GDM1 (cell line): ENCODE measurements at regions not wholly inside any gene's neighbourhood (a gene's known extent, or its start where the extent isn't known, plus 50 kb on each side); places are given as distances from the start of the nearest gene placed in this dataset.

Source experiments
- DNase-seq: peaks from one replicate; lab custom pipeline; 2025; lab: John Stamatoyannopoulos, UW

- DNase-seq, result no peak
These were observed 61.0 kb upstream of the SLCO4A1 start for GRCh38 chr20:62581308-62581707.

DNA sequence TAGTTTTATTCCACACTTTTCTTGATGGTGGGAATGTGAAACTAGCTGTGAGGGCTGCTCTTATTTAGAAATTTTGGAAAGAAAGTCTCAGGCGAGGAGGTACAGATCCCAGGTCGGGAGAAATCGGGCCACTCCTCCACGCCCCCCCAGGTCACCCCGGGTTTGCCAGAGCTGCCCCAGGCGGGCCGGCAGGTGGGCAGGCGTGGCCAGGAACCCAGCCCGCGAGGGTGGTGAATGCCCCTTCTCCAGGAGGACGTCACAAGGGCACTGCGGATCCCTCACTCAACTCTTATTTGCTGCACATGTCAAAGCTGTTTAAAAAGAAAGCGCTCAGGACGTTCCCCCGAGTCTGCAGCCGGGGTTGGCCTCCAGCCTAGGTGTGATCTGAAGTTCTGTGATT, 60.5 kb upstream of the SLCO4A1 start:
- DNase-seq, result no peak

DNA sequence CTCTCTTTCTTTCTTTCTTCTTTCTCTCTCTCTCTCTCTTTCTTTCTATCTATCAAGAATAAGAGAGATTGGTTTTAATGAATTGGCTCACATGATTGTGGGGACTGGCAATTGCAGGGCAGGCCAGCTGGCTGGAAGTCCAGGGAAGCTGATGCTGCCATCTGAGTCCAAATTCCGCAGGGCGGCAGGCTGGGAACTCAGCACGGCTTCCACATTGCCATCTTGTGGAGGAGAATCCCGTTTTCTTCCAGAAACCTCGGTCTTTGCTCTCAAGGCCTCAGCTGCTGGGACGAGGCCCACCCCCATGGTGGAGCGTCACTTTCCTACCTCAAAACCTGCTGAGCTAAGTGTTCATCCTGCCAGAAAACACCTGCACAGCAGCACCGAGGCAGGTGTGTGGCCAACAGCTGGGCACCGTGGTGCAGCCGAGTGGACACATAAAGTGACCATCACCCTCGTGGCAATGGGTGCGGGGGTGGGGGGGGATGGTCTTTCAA, 58.8 kb upstream of the SLCO4A1 start:
- DNase-seq, result no peak

DNA sequence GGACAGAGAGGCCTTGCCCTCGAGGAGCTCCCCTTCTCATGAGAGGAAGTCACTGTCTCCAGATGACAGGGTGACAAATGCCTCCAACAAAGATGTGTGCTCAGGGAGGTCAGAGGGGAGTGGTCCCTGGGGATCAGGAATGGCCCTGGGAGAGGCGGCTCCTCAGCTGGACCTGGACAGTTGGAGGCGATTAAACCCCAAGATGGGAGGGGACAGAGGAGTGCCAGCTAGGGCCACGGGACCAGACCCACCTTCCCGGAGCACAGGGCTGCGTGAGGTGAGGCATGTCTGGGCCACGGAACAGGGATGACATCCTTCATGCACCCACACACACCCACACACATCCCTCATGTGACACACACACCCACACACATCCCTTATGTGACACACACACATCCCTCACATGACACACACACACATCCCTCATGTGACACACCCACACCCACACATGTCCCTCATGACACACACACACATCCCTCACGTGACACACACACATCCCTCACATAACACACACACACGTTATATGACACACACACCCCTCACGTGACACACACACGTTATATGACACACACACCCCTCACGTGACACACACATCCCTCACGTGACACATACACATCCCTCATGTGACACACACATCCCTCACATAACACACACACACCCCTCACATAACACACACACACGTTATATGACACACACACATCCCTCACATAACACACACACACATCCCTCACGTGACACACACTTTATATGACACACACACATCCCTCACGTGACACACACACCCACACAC, 57.4 kb upstream of the SLCO4A1 start:
- no peak for DNase-seq

DNA sequence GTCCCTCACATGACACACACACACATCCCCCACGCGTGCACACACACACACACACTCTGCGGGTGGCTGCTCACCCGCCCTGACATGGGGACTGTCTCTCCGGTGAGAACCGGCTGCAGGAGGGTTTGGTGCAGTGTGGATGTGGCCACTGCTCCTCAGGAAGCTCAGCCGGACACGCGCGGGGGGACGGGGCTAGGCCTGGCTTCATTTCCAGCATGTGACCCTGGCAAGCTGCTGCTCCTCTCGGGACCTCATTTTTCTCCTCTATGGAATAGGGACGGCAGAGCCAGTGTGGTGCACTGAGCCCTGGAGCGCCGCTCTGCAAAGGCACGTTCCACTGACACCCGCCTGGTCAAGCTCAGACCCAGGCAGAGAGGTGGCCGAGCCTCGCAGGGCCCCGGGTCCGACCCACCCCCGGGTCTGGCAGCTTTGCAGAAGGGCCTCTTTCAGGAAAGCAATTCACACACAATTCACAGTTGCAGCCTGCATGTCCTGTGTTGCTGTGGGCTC, 56.8 kb upstream of the SLCO4A1 start:
- no peak for DNase-seq

GRCh38 chr20:62586799-62587198, 55.5 kb upstream of the SLCO4A1 start:
- no peak for DNase-seq

DNA sequence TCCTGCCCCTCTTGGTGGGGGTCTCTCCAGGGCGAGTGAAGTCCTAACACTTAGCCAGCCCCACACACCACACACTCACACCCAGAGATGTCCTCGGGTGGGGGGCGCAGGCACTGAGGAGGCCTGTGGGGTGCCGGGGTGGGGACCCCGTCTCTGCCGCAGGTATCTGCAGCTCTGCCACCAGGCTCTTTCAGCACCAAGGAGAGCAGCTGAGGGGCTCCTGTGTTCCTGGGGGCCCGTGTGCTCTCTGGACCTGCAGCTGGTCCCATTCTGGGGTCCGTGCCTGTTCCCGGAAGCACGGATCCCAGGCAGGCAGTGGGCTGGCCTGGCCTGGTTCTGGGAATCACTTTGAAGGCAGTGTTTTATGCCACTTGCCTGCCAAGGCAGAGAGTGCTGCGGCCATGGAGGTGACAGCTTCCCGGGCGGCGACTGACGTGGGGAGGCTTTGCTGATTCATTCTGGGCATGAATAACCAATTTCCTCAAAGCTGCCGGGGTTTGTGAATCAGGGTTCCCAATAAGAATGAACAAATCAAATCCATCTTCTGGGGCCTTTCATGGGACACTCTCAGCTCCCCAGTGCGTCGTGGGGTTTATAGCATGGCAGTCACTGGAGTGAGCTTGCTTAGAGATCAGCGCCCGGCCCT, 54.4 kb upstream of the SLCO4A1 start:
- no peak for DNase-seq

DNA sequence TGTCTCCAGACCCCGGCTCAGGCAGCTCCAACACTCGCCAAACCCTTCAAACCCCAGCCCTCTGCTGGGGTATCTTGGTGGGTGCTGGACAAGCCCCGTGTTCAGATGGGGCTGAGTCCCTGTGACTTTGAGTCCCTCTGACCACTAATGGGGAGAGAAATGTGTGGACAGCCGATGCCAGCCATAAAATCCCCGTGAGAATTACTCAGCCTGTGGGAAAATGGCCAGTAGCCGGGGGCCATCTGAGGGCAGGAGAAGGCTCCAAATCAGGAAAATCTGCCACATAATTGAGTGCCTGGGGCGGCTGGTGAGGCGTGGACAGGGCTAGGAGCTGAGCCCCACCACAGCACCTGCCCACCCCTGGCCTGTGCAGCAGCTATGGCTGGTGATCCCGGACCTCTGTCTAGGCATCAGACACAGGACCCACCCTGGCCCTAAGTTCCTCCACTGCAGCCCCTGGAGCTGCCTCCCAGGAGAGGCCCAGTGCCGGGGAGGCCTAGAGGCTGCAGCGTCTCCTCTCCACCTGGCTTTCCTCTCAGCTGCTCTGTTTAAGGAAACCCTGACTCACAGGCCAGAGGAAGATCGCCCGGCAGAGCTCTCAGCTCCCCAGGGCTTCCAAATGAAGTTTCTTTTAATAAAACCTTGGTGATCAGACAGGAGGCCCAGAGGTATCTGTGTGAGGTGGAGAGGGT, 53.7 kb upstream of the SLCO4A1 start:
- DNase-seq, result no peak

DNA sequence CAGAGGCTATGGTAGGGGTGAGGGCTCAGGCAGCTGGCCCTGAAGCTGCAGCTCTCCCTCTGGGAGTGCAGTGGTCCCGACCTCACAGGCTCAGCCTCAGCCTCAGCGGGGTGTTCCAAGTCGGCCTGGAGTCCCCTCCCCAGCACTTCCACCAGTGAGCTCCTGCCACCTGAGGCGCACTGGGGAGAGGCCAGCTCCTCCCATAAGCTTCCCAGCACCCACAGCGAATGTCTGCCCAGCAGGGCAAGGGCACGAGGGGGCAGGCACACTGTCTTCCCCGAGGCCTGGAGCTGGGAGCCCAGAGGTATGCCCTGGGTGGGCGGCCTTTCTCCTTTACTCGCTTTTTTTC, 53.2 kb upstream of the SLCO4A1 start:
- no peak for DNase-seq

DNA sequence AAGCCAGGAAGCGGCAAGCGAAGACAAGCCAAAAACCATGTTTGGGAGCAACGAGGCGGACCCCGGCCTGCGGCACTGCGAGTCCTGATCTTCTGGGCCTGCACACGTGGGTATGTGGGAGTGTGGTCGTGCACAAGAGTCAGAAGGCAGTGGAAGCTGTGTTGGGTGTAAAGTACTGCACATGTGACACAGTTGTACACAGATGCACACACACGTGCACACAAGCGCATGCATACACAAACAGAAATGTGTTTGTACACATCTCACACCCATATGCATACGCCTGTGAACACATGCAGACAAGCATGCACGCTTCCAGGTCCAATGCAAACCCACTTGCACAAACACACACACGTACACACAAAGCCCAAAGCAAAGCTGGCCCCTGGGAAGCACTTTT, 52.6 kb upstream of the SLCO4A1 start:
- no peak for DNase-seq

DNA sequence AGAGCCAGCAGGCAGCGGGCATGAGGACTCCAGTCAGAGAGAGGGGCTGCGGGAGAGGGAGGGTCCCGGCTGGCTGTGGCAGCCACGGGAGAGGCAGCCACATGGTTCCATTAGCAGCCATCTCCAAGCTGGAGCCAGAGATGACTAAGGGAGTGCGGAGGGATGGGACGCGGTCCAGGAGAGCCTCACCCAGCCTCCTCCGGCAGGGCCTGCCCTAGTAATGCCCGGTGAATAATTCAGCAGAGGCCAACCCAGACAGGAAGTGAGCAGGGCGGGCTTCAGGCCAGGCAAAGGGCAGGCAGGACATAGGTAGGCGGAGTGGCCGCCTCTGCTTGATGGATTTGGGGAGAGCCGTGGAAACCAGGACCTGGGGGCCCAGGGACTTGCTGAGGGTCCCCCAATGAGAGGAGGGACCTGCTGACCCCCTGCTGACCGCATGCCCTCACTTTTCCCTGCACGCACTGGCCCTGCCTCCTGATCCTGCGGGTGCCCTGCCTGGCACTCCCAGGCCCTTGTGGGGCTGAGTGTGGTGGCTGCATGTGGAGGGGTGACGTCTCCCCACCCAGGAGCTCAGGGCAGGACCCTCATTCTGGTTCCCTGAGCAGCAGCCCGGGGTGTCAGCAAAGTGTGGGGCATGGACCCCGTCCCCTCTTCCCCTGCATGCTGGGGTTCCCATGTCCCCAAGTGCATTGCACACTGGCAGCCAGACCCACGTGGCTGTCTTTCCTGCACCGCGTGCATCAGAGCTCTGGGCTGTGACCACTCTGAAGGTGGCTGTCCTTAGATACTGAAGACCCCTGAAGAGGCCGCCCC, 51.8 kb upstream of the SLCO4A1 start:
- no peak for DNase-seq

- DNase-seq, result no peak
These were observed 51.2 kb upstream of the SLCO4A1 start for GRCh38 chr20:62591122-62591468.

DNA sequence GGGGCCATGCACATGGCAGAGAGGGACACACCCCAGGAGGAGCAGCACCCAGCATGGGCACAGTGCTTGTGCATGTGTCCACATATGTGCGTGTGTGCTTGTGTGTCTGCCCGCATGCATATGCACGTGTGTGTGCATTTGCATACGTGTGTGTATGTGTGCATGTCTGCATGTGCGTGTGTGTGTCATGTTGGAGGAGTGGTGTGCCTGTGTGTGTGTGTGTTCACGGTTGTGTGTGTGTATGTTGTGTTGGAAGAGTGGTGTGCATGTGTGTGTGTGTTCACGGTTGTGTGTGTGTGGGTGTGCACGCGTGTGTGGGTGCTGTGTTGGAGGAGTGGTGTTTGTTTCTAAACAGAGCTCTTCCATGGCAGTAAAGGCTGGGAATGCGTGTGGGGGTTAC, 50.7 kb upstream of the SLCO4A1 start:
- no peak for DNase-seq
